Thoracic aorta (tissue), 2 donors: ENCODE measurements at regions not wholly inside any gene's neighbourhood (a gene's known extent, or its start where the extent isn't known, plus 50 kb on each side); places are given as distances from the start of the nearest gene placed in this dataset.
"Not testable (repeated sequence)": the region's sequence is repeated elsewhere in the genome, so short reads cannot be mapped to it uniquely, and the experiment has no call there.

Experiments
- ATAC-seq: fragments of 150-250 bp; one replicate; pipeline ENCODE4 v1.8.0; 2017; ENCODE audit warnings: low read depth; ENCODE audit not compliant: insufficient number of reproducible peaks, low FRiP score
- DNase-seq: peaks from one replicate; pipeline ENCODE4 v3.0.0-alpha.2; 2020; ENCODE audit warnings: low spot score
- H3K27ac ChIP-seq, 2 donors: fragments of 200-600 bp; sonication (generic); 1 replicate in 1 of 2; 2 replicates in 1 of 2; pipeline ENCODE4 v1.5.1; 2016; ENCODE audit warnings: mild to moderate bottlenecking in 2 of 2, moderate library complexity in 2 of 2
- H3K27me3 ChIP-seq: fragments of 200-600 bp; sonication (generic); replicated peaks from 2 replicates; pipeline ENCODE4 v1.6.0; 2016; ENCODE audit warnings: mild to moderate bottlenecking; ENCODE audit not compliant: insufficient read depth
- H3K36me3 ChIP-seq: fragments of 200-600 bp; sonication (generic); one replicate; pipeline ENCODE4 v1.5.1; 2016
- H3K4me1 ChIP-seq, 2 donors: fragments of 200-600 bp; sonication (generic); 1 replicate in 1 of 2; 2 replicates in 1 of 2; pipeline versions ENCODE4 v1.5.1 to v1.6.0; 2016; ENCODE audit warnings: low read depth in 2 of 2, mild to moderate bottlenecking in 1 of 2; ENCODE audit not compliant: control insufficient read depth in 1 of 2
- H3K4me3 ChIP-seq: fragments of 200-600 bp; sonication (generic); 2 replicates; pipeline ENCODE4 v1.5.1; 2016; ENCODE audit warnings: mild to moderate bottlenecking
- H3K9me3 ChIP-seq: fragments of 200-600 bp; sonication (generic); 2 replicates; pipeline ENCODE4 v1.5.1; 2016
- CTCF ChIP-seq: fragments of 200-600 bp; sonication (generic); IDR thresholded peaks from one replicate; pipeline ENCODE4 v1.5.1; 2019; ENCODE audit warnings: antibody characterized with exemption

- no peaks in the 10 kb centered on the region for H3K27me3 ChIP-seq
- TF ChIP-seq CTCF, result no peak
- H3K4me3 ChIP-seq, result no peak overlapping the region
- no peaks in the 10 kb centered on the region for H3K36me3 ChIP-seq
- ATAC-seq (no peak), DNase-seq (no peak)
- H3K4me1 ChIP-seq, result no peaks in the 10 kb centered on the region
- H3K27ac ChIP-seq, result no peak overlapping the region
- H3K9me3 ChIP-seq, result no peaks in the 10 kb centered on the region
Observed at GRCh38 chr2:9721344-9721743, 90.5 kb upstream of the YWHAQ start.

- Histone ChIP-seq H3K9me3 (no peaks in the 10 kb centered on the region), H3K4me1 (no peaks in the 10 kb centered on the region), H3K27ac (no peak overlapping the region), H3K27me3 (no peaks in the 10 kb centered on the region), H3K36me3 (no peaks in the 10 kb centered on the region), H3K4me3 (no peak overlapping the region)
- DNase-seq, result no peak
- no peak for ATAC-seq
- TF ChIP-seq CTCF, result no peak
Observed at GRCh38 chr2:9722451-9722850, 91.7 kb upstream of the YWHAQ start.

DNA sequence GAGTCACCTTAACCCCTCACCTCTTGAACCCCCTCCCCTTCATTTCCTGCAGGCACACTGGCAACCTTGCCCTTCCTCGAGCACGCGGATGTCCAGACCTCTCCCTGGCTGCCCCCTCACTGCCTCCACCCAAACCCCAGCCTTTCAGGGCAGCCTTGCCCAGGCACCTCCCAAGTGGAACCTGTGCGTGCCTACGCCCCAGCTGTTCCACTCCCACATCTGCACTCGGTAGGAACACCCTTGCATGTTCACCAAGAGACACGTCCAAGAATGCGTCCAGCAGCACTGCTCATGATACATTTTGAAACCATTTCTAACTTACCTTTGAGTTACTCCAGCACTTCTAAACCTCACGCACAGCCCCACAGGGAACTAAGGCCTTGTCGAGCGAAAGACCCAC lies 93.8 kb upstream of the YWHAQ start:
- TF ChIP-seq CTCF, result no peak
- Histone ChIP-seq H3K4me3 (no peak overlapping the region), H3K4me1 (no peaks in the 10 kb centered on the region), H3K36me3 (no peaks in the 10 kb centered on the region), H3K9me3 (no peaks in the 10 kb centered on the region), H3K27me3 (no peaks in the 10 kb centered on the region), H3K27ac (no peak overlapping the region)
- DNase-seq, result no peak
- ATAC-seq, result no peak

DNA sequence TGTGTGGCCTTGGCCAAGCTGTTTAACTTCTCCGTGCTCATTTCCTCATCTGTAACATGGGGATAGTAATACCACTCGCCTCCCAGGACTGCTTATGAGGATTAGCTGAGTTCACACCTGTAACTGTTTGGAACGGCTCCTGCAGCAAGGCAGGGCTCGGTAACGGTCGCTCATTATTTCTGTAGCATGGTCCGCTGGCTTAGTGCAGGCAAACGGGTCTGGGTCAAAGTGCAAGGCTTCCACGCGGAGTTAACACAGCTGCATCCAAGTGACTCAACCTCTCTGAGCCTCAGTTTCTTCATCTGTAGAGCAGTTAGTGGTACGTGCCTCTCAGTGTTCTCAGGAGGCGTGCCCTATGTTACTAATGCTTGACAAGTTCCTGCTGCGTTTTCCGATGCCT lies 94.3 kb upstream of the YWHAQ start:
- Histone ChIP-seq H3K27me3 (no peaks in the 10 kb centered on the region), H3K27ac (no peak overlapping the region), H3K36me3 (no peaks in the 10 kb centered on the region), H3K9me3 (no peaks in the 10 kb centered on the region), H3K4me3 (no peak overlapping the region), H3K4me1 (no peaks in the 10 kb centered on the region)
- no peak for TF ChIP-seq CTCF
- ATAC-seq, result no peak
- DNase-seq, result no peak

DNA sequence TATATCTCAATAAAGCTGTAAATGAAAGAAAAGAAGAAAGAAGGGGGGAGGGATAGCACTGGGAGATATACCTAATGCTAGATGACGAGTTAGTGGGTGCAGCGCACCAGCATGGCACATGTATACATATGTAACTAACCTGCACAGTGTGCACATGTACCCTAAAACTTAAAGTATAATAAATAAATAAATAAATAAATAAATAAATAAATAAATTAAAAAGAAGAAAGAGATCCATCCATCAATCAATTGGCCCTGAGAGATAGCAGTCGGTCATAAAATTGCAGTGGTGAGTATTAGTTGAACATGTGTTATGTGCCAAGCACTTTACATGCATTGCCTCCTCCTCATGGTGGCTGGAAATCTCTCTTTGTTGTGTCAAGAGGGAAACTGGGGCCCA lies 95.2 kb upstream of the YWHAQ start:
- not testable (repeated sequence) for H3K36me3 ChIP-seq, H3K4me3 ChIP-seq, H3K4me1 ChIP-seq, H3K9me3 ChIP-seq, H3K27ac ChIP-seq, ATAC-seq, H3K27me3 ChIP-seq, DNase-seq

GRCh38 chr2:9730523-9730922 lies 99.7 kb upstream of the YWHAQ start:
- not testable (repeated sequence) for DNase-seq, H3K27me3 ChIP-seq, H3K4me1 ChIP-seq, H3K27ac ChIP-seq, H3K9me3 ChIP-seq, H3K4me3 ChIP-seq, H3K36me3 ChIP-seq, ATAC-seq
